ENCODE measurements at regions not wholly inside any gene's neighbourhood (a gene's known extent, or its start where the extent isn't known, plus 50 kb on each side); places are given as distances from the start of the nearest gene placed in this dataset.

- no peaks in the 10 kb centered on the region for H3K36me3 ChIP-seq (ENCODE audit: insufficient read depth, insufficient read length, low read length)
- DNase-seq (ENCODE audit: low read depth, low spot score), result no peak
- no peak overlapping the region for H3K4me3 ChIP-seq (ENCODE audit: insufficient read length, low read depth)
- H3K4me1 ChIP-seq (ENCODE audit: insufficient read depth, insufficient read length), result no peaks in the 10 kb centered on the region
- H3K9me3 ChIP-seq (ENCODE audit: insufficient read depth, low read length), result peaks cover 2% of the 10 kb centered on the region; the same call in 1 of the 2 replicates
- no peak for TF ChIP-seq SUZ12 (IDR thresholded peaks at IDR 0.05; ENCODE audit: extremely low read depth, insufficient read depth, insufficient read length)
- no peak for TF ChIP-seq ZNF274 (IDR thresholded peaks at IDR 0.05; ENCODE audit: low read depth, low read length)
- no peak for TF ChIP-seq YY1 (IDR thresholded peaks at IDR 0.05; ENCODE audit: insufficient read depth, insufficient read length)
- H3K27me3 ChIP-seq (ENCODE audit: insufficient read depth, insufficient read length), result no peaks in the 10 kb centered on the region
- no peak overlapping the region for H3K9ac ChIP-seq (ENCODE audit: insufficient read length, low read depth)
These were observed 166.3 kb downstream of the YIPF5 start for GRCh38 chr5:144004146-144004545.

- Histone ChIP-seq H3K4me3 (ENCODE audit: insufficient read length, low read depth) (no peak overlapping the region), H3K9me3 (ENCODE audit: insufficient read depth, low read length) (peaks cover 8% of the 10 kb centered on the region), H3K4me1 (ENCODE audit: insufficient read depth, insufficient read length) (no peaks in the 10 kb centered on the region), H3K9ac (ENCODE audit: insufficient read length, low read depth) (no peak overlapping the region), H3K27me3 (ENCODE audit: insufficient read depth, insufficient read length) (no peaks in the 10 kb centered on the region), H3K36me3 (ENCODE audit: insufficient read depth, insufficient read length, low read length) (no peaks in the 10 kb centered on the region)
- no peak for DNase-seq (ENCODE audit: low read depth, low spot score)
- no peak for TF ChIP-seq YY1 (IDR thresholded peaks at IDR 0.05; ENCODE audit: insufficient read depth, insufficient read length)
- no peak for TF ChIP-seq ZNF274 (IDR thresholded peaks at IDR 0.05; ENCODE audit: low read depth, low read length)
- no peak for TF ChIP-seq SUZ12 (IDR thresholded peaks at IDR 0.05; ENCODE audit: extremely low read depth, insufficient read depth, insufficient read length)
These were observed 165.7 kb downstream of the YIPF5 start for GRCh38 chr5:144004751-144005150.

- no peak for DNase-seq (ENCODE audit: low read depth, low spot score)
- no peak for TF ChIP-seq SUZ12 (IDR thresholded peaks at IDR 0.05; ENCODE audit: extremely low read depth, insufficient read depth, insufficient read length)
- no peak for TF ChIP-seq YY1 (IDR thresholded peaks at IDR 0.05; ENCODE audit: insufficient read depth, insufficient read length)
- TF ChIP-seq ZNF274 (IDR thresholded peaks at IDR 0.05; ENCODE audit: low read depth, low read length), result no peak
These were observed 161.3 kb downstream of the YIPF5 start for GRCh38 chr5:144009116-144009515.

GRCh38 chr5:144011388-144011787 lies 159.1 kb downstream of the YIPF5 start:
- H3K9ac ChIP-seq (ENCODE audit: insufficient read length, low read depth), result no peak overlapping the region
- no peaks in the 10 kb centered on the region for H3K36me3 ChIP-seq (ENCODE audit: insufficient read depth, insufficient read length, low read length)
- no peaks in the 10 kb centered on the region for H3K27me3 ChIP-seq (ENCODE audit: insufficient read depth, insufficient read length)
- H3K4me3 ChIP-seq (ENCODE audit: insufficient read length, low read depth), result no peak overlapping the region
- peaks cover 45% of the 10 kb centered on the region for H3K9me3 ChIP-seq (ENCODE audit: insufficient read depth, low read length)
- TF ChIP-seq ZNF274 (IDR thresholded peaks at IDR 0.05; ENCODE audit: low read depth, low read length) (no peak), YY1 (IDR thresholded peaks at IDR 0.05; ENCODE audit: insufficient read depth, insufficient read length) (no peak), SUZ12 (IDR thresholded peaks at IDR 0.05; ENCODE audit: extremely low read depth, insufficient read depth, insufficient read length) (no peak)
- H3K4me1 ChIP-seq (ENCODE audit: insufficient read depth, insufficient read length), result no peaks in the 10 kb centered on the region
- DNase-seq (ENCODE audit: low read depth, low spot score), result peak; percentile 2

More at GRCh38 chr5:144009116-144009515, 161.3 kb downstream of the YIPF5 start:
- Histone ChIP-seq H3K4me3 (ENCODE audit: insufficient read length, low read depth) (no peak overlapping the region), H3K27me3 (ENCODE audit: insufficient read depth, insufficient read length) (no peaks in the 10 kb centered on the region), H3K9ac (ENCODE audit: insufficient read length, low read depth) (no peak overlapping the region), H3K36me3 (ENCODE audit: insufficient read depth, insufficient read length, low read length) (no peaks in the 10 kb centered on the region), H3K4me1 (ENCODE audit: insufficient read depth, insufficient read length) (no peaks in the 10 kb centered on the region), H3K9me3 (ENCODE audit: insufficient read depth, low read length) (peaks cover 45% of the 10 kb centered on the region)

GRCh38 chr5:144013816-144014215 lies 156.6 kb downstream of the YIPF5 start:
- H3K4me1 ChIP-seq (ENCODE audit: insufficient read depth, insufficient read length), result no peaks in the 10 kb centered on the region
- no peak overlapping the region for H3K4me3 ChIP-seq (ENCODE audit: insufficient read length, low read depth)
- no peak for TF ChIP-seq ZNF274 (IDR thresholded peaks at IDR 0.05; ENCODE audit: low read depth, low read length)
- DNase-seq (ENCODE audit: low read depth, low spot score), result no peak
- H3K9me3 ChIP-seq (ENCODE audit: insufficient read depth, low read length), result peaks cover 45% of the 10 kb centered on the region
- H3K9ac ChIP-seq (ENCODE audit: insufficient read length, low read depth), result no peak overlapping the region
- H3K27me3 ChIP-seq (ENCODE audit: insufficient read depth, insufficient read length), result no peaks in the 10 kb centered on the region
- no peaks in the 10 kb centered on the region for H3K36me3 ChIP-seq (ENCODE audit: insufficient read depth, insufficient read length, low read length)

- Histone ChIP-seq H3K27me3 (ENCODE audit: insufficient read depth, insufficient read length) (no peaks in the 10 kb centered on the region), H3K9me3 (ENCODE audit: insufficient read depth, low read length) (peaks cover 25% of the 10 kb centered on the region), H3K9ac (ENCODE audit: insufficient read length, low read depth) (no peak overlapping the region), H3K36me3 (ENCODE audit: insufficient read depth, insufficient read length, low read length) (no peaks in the 10 kb centered on the region), H3K4me3 (ENCODE audit: insufficient read length, low read depth) (no peak overlapping the region), H3K4me1 (ENCODE audit: insufficient read depth, insufficient read length) (no peaks in the 10 kb centered on the region)
- TF ChIP-seq ZNF274 (IDR thresholded peaks at IDR 0.05; ENCODE audit: low read depth, low read length) (no peak), SUZ12 (IDR thresholded peaks at IDR 0.05; ENCODE audit: extremely low read depth, insufficient read depth, insufficient read length) (no peak), YY1 (IDR thresholded peaks at IDR 0.05; ENCODE audit: insufficient read depth, insufficient read length) (no peak)
- DNase-seq (ENCODE audit: low read depth, low spot score), result no peak
These were observed 154.5 kb downstream of the YIPF5 start for GRCh38 chr5:144015961-144016360.

GRCh38 chr5:144017119-144017518 lies 153.3 kb downstream of the YIPF5 start:
- Histone ChIP-seq H3K4me1 (ENCODE audit: insufficient read depth, insufficient read length) (no peaks in the 10 kb centered on the region), H3K36me3 (ENCODE audit: insufficient read depth, insufficient read length, low read length) (no peaks in the 10 kb centered on the region), H3K27me3 (ENCODE audit: insufficient read depth, insufficient read length) (no peaks in the 10 kb centered on the region), H3K9me3 (ENCODE audit: insufficient read depth, low read length) (peaks cover 14% of the 10 kb centered on the region; the same call in 1 of the 2 replicates), H3K9ac (ENCODE audit: insufficient read length, low read depth) (no peak overlapping the region), H3K4me3 (ENCODE audit: insufficient read length, low read depth) (no peak overlapping the region)
- no peak for DNase-seq (ENCODE audit: low read depth, low spot score)
- TF ChIP-seq SUZ12 (IDR thresholded peaks at IDR 0.05; ENCODE audit: extremely low read depth, insufficient read depth, insufficient read length) (no peak), YY1 (IDR thresholded peaks at IDR 0.05; ENCODE audit: insufficient read depth, insufficient read length) (no peak), ZNF274 (IDR thresholded peaks at IDR 0.05; ENCODE audit: low read depth, low read length) (no peak)

- Histone ChIP-seq H3K4me1 (ENCODE audit: insufficient read depth, insufficient read length) (no peaks in the 10 kb centered on the region), H3K36me3 (ENCODE audit: insufficient read depth, insufficient read length, low read length) (no peaks in the 10 kb centered on the region), H3K9me3 (ENCODE audit: insufficient read depth, low read length) (peaks cover 14% of the 10 kb centered on the region; the same call in 1 of the 2 replicates), H3K4me3 (ENCODE audit: insufficient read length, low read depth) (no peak overlapping the region), H3K9ac (ENCODE audit: insufficient read length, low read depth) (no peak overlapping the region), H3K27me3 (ENCODE audit: insufficient read depth, insufficient read length) (no peaks in the 10 kb centered on the region)
- TF ChIP-seq SUZ12 (IDR thresholded peaks at IDR 0.05; ENCODE audit: extremely low read depth, insufficient read depth, insufficient read length) (no peak), YY1 (IDR thresholded peaks at IDR 0.05; ENCODE audit: insufficient read depth, insufficient read length) (no peak), ZNF274 (IDR thresholded peaks at IDR 0.05; ENCODE audit: low read depth, low read length) (no peak)
- no peak for DNase-seq (ENCODE audit: low read depth, low spot score)
These were observed 152.8 kb downstream of the YIPF5 start for GRCh38 chr5:144017631-144018030.
